Stimulated activated CD8-positive, alpha-beta memory T cell treated with anti-CD3 and anti-CD28 coated beads, Interleukin-12 subunit alpha, Interleukin-12 subunit beta, amount 100 ng/mL, for 24 hours (primary cell): ENCODE measurements at regions not wholly inside any gene's neighbourhood (a gene's known extent, or its start where the extent isn't known, plus 50 kb on each side); places are given as distances from the start of the nearest gene placed in this dataset.
"Not testable (repeated sequence)": the region's sequence is repeated elsewhere in the genome, so short reads cannot be mapped to it uniquely, and the experiment has no call there.

Source experiments
- DNase-seq: peaks from one replicate; pipeline ENCODE4 v3.0.0-alpha.2; 2020; ENCODE audit errors: extremely low read depth

DNA sequence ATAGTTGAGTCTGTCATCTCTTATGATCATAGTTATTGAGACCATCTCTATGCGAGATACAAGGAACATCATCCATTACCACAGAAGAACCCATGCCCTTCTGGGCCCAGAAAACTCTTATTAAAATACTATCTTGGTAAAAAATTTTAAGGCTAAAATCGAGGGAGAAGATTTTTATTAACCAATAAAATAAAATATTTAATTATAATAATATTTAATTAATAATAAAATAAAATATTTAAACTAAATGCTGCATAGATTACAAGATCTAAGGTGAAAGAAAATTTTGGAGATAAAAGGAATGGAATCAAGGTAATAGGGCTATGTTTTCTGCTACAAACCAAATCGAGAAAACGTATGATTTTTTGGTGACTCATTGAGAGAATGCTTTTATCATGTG is 540.2 kb downstream of the KCNH5 start:
- no peak for DNase-seq

DNA sequence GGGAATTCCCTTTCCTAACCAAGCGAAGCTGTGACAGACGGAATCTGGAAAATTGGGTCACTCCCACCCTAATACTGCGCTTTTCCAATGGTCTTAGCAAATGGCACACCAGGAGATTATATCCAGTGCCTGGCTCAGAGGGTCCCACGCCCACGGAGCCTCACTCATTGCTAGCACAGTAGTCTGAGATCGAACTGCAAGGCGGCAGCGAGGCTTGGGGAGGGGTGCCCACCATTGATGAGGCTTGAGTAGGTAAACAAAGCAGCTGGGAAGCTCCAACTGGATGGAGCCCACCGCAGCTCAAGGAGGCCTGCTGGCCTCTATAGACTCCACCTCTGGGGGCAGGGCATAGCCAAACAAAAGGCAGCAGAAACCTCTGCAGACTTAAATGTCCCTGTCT is 523.9 kb downstream of the KCNH5 start:
- not testable (repeated sequence) for DNase-seq

DNA sequence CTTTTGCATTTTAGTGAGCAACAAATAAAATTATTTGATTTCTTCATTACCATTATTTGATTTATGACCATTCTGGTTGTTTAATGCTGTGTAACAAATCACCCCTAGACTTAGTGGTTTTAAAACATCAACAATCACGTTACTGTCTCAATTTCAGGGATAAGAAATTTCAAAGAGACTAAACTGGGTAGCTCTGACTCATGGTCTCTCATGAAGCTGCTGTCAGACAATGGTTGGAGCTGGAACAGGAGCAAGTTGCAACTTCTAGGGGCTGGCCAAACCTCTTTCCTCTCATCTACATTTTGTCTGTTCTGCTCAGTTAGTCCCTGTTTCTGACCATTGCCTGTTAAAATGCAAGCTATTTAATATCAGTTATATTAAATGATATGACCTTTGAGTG is 517.0 kb downstream of the KCNH5 start:
- no peak for DNase-seq

DNA sequence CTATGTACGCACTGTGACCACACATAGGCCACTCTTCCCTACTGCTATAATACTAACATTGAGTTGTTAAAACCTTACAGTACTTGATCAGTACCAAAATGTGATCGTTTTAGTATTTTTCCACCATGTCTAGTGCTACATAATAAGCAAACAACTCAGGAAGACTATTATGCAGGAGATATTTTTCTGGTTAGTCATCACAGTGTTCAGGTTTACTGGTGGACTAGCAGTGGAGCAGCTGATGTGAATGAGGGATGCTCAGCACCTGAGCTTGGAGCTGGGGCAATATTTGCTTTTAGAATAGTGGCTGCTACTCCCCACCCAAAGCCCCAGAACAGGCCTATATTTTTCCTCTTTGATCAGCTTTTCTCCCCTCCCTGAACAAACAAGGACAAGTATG is 513.1 kb downstream of the KCNH5 start:
- no peak for DNase-seq

DNA sequence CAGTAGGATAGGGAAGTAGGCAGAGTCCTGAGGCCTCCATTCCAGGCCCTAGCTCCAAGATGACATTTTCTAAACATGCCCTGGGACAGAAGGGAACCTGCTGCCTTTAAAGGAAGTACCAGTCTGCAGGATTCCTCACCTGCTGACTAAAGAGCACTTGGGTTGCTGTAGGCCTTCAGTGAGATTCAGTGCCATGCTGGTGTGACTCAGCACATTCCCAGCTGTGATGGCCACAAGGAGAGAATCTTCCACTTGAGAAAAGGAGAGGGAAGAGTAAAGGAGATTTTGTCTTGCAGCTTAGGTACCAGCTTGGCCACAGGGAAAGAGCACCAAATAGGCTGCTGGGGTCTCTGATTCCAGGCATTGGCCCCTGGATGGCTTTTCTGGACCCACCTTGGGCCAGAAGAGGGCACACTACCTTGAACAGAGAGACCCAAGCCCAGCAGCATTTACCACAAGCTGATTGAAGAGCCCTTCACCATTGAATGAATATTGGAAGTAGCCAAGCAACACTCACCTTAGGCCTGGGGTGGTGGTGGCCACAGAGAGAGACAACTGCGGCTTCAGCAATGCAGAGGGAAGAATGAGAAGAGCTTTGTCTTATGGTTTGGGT is 498.3 kb downstream of the KCNH5 start:
- no peak for DNase-seq

DNA sequence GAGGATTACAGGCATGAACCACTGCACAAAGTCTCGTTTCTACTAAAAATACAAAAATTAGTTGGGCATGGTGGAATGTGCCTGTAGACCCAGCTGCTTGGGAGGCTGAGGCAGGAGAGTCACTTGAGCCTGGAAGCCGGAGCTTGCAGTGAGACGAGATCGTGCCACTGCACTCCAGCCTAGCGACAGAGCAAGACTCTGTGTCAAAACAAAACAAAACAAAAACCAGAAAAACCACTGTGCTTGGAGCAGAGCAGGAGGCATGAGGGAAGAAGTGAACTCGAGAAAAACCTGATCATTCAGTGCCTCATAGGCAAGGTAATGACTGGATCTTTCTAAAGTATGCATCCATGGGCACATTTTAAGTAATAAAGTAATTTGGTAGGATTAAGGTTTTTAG is 487.8 kb downstream of the KCNH5 start:
- DNase-seq, result no peak

DNA sequence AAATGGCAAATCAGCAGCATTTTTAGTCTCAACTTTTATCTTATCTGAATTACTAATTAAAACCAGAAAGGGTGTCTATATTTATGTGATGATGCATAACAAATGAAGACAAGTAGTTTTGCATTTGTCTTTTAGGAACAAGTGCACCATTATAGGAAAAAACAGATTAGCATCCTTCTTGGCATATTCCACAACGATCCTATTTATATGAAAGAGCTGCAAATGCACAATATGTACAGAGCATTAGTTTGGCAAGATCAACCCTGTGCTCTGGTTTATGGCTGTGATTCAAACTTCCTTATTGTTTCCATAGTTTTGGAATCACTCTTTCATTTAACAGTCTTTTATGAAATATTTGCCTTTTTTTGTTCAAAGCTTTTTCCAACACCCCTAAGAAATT is 486.8 kb downstream of the KCNH5 start:
- DNase-seq, result no peak

DNA sequence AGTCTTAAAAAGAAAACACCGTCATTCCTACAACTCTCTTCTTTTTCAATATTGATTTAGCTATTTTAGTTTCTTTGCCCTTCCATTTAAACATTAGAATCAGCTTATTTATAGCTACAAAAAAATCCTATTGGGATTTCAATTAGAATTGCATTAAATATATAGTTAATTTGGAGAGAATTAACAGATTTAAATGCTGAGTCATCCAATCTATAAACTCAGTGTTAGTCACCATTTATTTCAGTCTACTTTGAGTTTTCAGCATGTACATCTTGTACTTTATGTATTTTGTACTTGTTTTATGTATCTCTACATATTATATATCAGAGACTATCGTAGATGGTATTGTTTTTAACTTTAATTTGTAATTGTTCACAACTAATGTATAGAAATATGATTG is 460.0 kb downstream of the KCNH5 start:
- no peak for DNase-seq

DNA sequence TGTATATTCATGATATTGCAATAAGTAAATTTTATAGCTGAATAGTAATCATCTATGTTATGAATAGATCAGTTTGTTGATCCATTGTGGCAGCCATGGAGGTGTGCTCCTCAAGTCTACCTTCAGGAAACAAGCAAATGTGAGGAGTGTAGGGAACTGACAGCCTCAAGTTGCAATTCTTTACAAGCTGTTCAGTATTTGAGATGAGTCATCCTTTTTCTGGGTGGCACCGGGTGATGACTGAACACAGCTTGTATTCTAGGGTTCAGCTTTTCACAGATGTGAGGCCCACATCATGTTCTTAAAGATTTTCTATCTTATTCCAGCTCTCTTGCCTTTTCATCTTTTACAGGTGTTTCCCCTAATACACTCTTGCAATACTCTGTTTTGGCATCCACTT is 452.4 kb downstream of the KCNH5 start:
- no peak for DNase-seq

DNA sequence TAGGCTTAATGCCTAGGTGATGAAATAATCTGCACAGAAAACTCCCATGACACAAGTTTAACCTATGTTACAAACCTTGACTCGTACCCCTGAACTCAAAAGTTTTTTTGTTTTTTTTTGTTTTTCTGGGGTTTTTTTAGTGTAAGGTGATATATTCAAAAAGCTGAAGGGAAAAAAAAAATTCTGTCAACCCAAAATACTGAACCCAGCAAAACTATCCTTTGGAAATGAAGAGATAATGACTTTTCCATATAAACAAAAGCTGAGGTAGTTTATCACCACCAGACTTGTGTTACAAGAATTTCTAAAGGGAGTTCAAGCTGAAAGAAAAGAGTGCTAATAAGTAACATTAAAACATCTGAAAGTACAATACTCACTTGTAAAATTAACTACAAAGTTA is 448.1 kb downstream of the KCNH5 start:
- DNase-seq, result no peak

DNA sequence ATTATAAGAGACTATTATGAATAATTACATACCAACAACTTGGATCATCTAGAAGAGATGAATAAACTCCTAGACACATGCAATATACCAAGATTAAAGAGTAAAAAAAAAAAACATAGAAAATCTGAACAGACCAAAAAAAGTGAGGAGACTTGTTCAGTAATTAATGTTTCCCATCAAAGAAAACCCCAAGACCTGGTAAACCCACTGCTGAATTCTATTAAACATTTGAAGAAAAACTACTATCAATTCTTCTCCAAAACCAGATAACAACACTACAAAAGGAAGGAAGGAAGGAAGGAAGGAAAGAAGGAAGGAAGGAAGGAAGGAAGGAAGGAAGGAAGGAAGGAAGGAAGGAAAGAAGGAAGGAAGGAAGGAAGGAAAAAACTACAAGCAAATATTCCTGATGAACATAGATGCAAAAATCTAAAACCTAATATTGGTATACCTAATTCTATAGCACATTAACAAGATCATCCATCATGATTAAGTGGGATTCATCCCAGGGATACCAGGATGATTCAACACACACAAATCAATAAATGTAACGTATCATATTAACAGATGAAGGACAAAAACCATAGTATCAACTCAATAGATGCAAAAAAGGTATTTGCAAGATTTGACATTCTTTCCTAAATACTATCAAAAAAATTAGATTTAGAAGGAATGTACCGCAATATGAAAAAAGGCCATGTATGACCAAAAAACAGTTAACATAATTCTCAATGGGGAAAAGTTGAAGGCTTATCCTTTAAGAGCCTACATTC is 445.5 kb downstream of the KCNH5 start:
- no peak for DNase-seq

DNA sequence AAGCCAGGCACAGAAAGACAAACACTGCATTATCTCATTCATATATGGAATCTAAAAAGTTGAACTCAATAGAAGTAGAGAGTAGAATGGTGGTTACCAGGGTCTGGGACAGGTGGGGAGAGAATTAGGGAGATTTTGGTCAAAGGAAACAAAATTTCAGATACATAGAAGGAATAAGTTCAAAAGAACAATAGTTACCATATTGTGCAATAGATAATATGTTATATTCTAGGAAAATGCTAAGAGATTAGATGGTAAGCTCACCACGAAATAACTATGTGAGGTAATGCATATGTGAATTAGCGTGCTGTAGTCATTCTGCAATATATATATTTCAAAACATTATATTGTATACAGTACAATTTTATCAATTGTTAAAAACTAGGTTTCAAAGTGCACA is 442.5 kb downstream of the KCNH5 start:
- DNase-seq, result no peak

DNA sequence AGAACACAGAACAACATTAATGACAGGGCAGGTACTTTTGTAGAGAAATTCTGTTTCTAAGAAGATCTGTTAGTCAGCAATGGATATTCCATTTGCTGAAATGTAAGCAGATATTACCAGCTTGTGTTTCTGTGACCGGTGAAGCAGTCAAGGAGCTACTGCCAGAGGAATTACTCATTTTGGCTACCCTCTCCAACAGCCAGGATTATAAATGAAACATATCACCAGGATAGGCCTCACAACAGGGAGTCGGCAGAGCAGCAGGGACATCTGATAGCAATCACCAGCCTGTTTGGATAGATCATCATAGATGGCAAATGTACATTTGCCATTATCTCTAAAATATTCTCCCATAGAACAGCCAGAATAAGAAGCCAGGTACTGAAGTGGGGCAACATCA is 440.7 kb downstream of the KCNH5 start:
- DNase-seq, result no peak

DNA sequence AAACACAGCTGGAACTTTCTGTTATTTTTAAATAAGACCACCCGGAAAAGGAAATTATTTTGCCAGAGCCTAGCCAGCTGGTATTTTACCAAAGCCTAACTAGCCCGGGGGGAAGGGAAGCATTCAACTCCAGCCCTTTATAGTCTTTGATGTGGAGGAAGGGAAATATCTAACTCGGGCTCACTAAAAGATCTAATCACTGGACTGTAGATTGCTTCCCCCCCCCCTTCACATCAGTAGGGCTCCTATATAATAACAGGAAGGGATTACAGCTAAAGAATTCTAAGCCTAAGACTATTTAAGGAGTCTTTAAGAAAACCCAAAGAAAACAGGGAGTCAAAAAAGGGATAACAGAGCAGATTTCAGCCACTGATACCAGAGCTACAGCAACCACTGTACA is 431.1 kb downstream of the KCNH5 start:
- no peak for DNase-seq

DNA sequence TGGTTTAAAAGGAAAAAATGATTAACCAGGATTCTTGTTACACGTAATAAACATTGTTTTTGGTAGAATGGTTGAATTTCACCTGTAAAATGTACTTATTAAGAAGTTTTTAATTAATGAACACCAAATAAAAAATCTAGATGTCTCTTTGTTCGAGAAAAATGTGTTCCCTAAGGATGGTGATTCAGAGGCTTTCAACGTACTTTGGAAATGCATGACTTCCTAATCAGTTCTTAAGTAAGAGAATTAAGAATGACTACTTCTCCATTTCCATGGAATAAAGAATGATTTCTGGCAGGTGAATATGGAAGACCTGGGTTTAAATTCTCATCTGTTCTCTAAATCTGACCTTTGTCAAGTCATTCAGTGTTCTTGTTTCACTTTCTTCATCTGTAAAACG is 428.6 kb downstream of the KCNH5 start:
- no peak for DNase-seq

DNA sequence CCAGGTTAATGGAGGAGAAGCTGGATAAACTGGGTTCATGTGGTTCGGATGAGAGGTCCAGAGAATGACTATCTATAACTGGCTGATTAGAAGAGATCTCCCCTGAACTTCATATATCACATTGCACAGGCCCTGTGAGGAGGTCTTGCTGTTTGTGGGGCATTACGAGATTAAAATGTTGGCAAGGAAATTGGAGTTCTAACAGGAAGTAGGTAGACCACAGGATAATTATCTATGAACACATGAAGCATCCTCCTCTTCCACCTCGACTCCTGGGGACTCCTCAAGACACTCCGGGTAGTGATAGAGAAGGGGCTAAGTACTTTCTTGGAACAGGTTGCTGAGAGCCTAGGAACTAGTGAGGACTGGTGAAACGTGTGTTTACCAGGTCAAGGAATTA is 418.8 kb downstream of the KCNH5 start:
- DNase-seq, result no peak

DNA sequence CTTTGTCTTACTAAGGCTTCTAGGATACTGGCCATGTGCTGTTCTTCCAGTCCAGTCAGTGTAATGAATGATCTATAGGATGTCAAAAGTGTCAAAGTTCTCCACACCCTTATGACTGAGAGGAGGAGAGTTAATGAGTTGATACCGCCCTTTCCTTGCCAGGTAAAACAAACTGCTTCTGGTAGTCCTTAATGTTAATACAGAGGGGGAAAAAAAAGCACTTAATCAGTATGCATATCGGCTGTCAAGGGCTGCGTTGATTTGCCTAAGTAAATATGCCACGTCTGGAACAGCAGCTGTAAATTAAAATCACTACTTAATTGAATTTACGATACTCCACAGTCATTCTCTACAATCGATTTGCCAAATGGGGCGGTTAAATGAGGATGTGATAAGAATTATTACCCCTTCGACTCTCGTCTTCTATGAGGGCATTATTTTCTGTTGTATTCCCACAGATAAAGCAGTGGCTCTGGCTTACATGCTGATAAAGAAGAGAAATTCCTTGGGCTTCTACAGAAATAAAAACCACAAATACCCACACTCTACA is 416.0 kb downstream of the KCNH5 start:
- no peak for DNase-seq

DNA sequence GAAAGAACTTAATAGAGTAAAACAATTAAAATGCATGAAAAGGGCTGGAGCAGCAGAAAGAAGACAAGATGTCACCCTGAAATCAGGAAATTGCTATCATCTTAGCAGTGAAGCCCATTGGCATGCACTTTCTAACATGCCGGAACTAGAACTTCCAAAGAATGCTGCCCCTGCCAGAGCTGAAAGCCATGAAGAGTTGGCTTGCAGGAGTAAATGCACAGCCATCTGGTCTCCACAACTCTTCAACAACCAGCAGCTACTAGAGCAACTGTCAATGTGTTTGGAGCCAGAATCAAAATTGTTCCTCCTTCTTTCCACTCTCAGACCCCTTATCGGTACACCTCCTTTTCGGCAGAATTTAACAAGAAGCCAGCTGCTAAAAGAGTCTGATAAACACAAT is 414.1 kb downstream of the KCNH5 start:
- no peak for DNase-seq

DNA sequence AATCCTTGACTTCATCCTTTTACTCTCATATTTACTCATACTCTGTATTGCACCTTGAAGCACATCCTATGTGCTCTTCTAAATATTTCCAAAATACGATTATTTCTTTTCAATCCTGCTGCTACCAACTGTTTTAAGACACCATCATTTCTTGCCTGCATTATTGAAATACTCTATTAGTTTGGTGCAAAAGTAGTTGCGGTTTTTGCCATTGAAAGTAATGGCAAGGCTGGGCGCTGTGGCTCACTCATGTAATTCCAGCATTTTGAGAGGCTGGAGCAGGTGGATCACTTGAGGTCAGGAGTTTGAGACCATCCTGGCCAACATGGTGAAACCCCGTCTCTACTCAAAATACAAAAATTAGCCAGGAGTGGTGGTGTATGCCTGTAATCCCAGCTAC is 412.5 kb downstream of the KCNH5 start:
- no peak for DNase-seq

DNA sequence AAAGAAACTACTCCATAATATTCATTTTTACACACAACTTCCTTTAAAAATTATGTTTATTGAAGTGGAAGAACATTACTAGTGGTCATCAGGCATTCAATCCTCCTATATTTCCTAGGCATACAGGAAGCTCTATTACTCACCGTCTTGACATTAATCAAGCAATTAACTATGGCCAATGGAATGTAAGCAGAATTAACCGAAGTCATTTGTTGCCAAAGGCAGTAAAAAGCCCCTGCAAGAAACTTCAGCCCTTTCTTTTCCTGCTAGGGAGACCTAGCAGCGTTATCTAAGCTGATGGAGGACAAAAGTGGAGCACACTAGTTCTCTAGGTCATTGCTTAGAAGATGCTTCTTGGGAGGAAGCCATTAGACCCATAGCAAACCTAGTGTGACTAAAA is 399.6 kb downstream of the KCNH5 start:
- DNase-seq, result no peak
